Breast epithelium (tissue), 4 donors: ENCODE measurements at regions not wholly inside any gene's neighbourhood (a gene's known extent, or its start where the extent isn't known, plus 50 kb on each side); places are given as distances from the start of the nearest gene placed in this dataset.

Experiments used
- DNase-seq, 2 donors: peaks; one replicate each; pipeline ENCODE4 v3.0.0-alpha.2; 2019; ENCODE audit warnings: low spot score in 2 of 2
- H3K27ac ChIP-seq, 2 donors: fragments of 200-600 bp; sonication (generic) in 1 of 2; one replicate each; pipeline ENCODE4 v1.5.1; 2016 to 2019; ENCODE audit warnings: mild to moderate bottlenecking in 1 of 2
- H3K27me3 ChIP-seq, 2 donors: fragments of 200-600 bp; sonication (generic) in 1 of 2; one replicate each; pipeline versions ENCODE4 v1.5.1 to v1.6.0; 2017 to 2019; ENCODE audit warnings: control low read depth in 1 of 2, mild to moderate bottlenecking in 1 of 2
- H3K36me3 ChIP-seq: fragments of 200-600 bp; one replicate; pipeline ENCODE4 v1.5.1; 2019
- H3K4me1 ChIP-seq, 2 donors: fragments of 200-600 bp; sonication (generic); one replicate each; pipeline ENCODE4 v1.5.1; 2016 to 2019; ENCODE audit warnings: control low read depth in 1 of 2
- H3K4me3 ChIP-seq, 3 donors: fragments of 200-600 bp; sonication (generic); 1 replicate in 2 of 3; 2 replicates in 1 of 3; pipeline ENCODE4 v1.5.1; 2016 to 2019; ENCODE audit warnings: mild to moderate bottlenecking in 3 of 3, moderate library complexity in 2 of 3
- H3K9me3 ChIP-seq, 2 donors: fragments of 200-600 bp; sonication (generic) in 1 of 2; one replicate each; pipeline ENCODE4 v1.5.1; 2016 to 2019; ENCODE audit warnings: control low read depth in 1 of 2
- POLR2A ChIP-seq: fragments of 450-650 bp; IDR thresholded peaks from one replicate; pipeline ENCODE4 v1.6.1; 2016; ENCODE audit warnings: antibody characterized with exemption, mild to moderate bottlenecking, moderate library complexity
- POLR2AphosphoS5 ChIP-seq, 3 donors: sonication (generic); formaldehyde crosslinking; IDR thresholded peaks; one replicate each; pipeline ENCODE4 v1.6.1; 2017; ENCODE audit warnings: antibody characterized with exemption in 3 of 3
- intact Hi-C: fragments of 100-400 bp; cut with DNase I; formaldehyde crosslinking; loops from one replicate; pipeline ENCODE4 v1.15.1; 2023; ENCODE audit warnings: low total_unique reads
- TF ChIP-seq, protein P1 (sequence below), 3 donors: fragments of 450-650 bp; IDR thresholded peaks; one replicate each; pipeline ENCODE4 v1.5.1; 2016 to 2017; ENCODE audit warnings: antibody characterized with exemption in 3 of 3, mild to moderate bottlenecking in 3 of 3, moderate library complexity in 3 of 3

DNA sequence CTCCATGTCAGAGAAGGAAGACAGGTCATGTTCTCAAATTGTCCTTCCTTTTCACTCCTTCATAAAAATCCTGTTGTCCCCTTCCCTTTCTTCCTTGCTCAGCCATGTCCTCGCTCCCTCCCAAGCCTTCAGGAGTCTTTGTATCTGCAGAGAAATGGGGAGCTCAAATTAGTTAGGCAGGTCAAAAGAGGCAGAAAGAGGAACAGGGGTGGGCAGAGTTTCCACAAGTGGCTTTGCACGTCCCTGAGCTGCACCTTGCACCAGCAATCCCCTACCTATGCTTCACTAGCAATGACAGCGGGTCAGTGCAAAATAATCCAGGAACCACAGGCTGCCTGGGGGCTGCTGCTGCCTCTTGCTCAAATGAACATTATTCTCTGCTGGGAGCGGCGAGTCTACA is 152.1 kb upstream of the ITGA6 start:
- H3K27me3 ChIP-seq, result no peaks in the 10 kb centered on the region
- H3K4me3 ChIP-seq, result no peak overlapping the region
- H3K27ac ChIP-seq, result no peak overlapping the region
- DNase-seq, result no peak
- intact Hi-C loops, result no loop called here
- H3K9me3 ChIP-seq, result no peaks in the 10 kb centered on the region
- H3K4me1 ChIP-seq, result no peaks in the 10 kb centered on the region
- no peaks in the 10 kb centered on the region for H3K36me3 ChIP-seq
- TF ChIP-seq, protein P1, sequence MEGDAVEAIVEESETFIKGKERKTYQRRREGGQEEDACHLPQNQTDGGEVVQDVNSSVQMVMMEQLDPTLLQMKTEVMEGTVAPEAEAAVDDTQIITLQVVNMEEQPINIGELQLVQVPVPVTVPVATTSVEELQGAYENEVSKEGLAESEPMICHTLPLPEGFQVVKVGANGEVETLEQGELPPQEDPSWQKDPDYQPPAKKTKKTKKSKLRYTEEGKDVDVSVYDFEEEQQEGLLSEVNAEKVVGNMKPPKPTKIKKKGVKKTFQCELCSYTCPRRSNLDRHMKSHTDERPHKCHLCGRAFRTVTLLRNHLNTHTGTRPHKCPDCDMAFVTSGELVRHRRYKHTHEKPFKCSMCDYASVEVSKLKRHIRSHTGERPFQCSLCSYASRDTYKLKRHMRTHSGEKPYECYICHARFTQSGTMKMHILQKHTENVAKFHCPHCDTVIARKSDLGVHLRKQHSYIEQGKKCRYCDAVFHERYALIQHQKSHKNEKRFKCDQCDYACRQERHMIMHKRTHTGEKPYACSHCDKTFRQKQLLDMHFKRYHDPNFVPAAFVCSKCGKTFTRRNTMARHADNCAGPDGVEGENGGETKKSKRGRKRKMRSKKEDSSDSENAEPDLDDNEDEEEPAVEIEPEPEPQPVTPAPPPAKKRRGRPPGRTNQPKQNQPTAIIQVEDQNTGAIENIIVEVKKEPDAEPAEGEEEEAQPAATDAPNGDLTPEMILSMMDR (IDR thresholded peaks at IDR 0.05), result no peak
- TF ChIP-seq POLR2A (no peak), POLR2AphosphoS5 (IDR thresholded peaks at IDR 0.05) (no peak)

DNA sequence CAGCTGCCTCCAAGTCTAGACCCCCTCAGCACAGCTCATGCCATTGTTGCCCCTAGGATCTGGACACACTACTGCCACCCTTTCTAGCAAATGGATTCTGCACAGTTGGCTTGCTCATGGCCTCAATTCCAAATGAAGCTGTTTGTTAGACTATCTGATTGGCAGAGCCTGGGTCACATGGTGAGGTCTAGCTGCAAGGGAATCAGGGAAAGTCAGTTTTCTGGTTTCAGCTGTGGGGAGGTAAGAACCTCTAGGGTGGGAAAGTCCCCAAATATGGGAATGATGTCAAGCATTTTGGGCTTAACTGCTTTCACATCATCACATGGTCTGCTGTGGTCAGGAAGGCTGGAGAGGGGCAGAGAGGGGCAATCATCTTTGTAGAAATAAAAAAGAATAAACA is 150.4 kb upstream of the ITGA6 start:
- no peak for DNase-seq
- Histone ChIP-seq H3K27me3 (no peaks in the 10 kb centered on the region), H3K4me1 (no peaks in the 10 kb centered on the region), H3K36me3 (no peaks in the 10 kb centered on the region), H3K9me3 (no peaks in the 10 kb centered on the region), H3K4me3 (no peak overlapping the region), H3K27ac (no peak overlapping the region)
- TF ChIP-seq POLR2AphosphoS5 (IDR thresholded peaks at IDR 0.05) (no peak), POLR2A (no peak)
- TF ChIP-seq, protein P1 (IDR thresholded peaks at IDR 0.05), result no peak
- intact Hi-C loops, result no loop called here

DNA sequence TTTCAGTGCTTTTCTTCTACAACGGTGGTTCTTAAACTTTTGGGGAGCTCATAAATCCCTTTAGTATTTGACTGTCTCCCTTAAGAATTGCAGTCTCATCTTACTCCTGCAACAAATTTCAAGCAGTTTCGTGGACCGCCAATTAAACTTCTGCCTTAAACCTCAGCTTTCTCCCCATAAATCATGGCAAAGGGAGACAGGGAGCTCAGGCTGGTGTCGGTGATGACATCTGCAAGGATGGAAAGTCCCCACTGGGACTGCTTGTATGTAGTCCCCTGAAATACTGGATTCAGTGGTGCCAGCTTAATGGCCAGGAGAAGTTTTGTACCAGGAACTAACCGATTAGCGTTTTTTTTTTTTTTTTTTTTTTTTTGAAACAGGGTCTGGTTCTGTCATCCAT is 148.7 kb upstream of the ITGA6 start:
- Histone ChIP-seq H3K9me3 (no peaks in the 10 kb centered on the region), H3K27me3 (no peaks in the 10 kb centered on the region), H3K36me3 (no peaks in the 10 kb centered on the region), H3K27ac (no peak overlapping the region), H3K4me3 (no peak overlapping the region), H3K4me1 (no peaks in the 10 kb centered on the region)
- intact Hi-C loops, result no loop called here
- TF ChIP-seq, protein P1 (IDR thresholded peaks at IDR 0.05), result no peak
- TF ChIP-seq POLR2AphosphoS5 (IDR thresholded peaks at IDR 0.05), result no peak
- no peak for TF ChIP-seq POLR2A
- no peak for DNase-seq

DNA sequence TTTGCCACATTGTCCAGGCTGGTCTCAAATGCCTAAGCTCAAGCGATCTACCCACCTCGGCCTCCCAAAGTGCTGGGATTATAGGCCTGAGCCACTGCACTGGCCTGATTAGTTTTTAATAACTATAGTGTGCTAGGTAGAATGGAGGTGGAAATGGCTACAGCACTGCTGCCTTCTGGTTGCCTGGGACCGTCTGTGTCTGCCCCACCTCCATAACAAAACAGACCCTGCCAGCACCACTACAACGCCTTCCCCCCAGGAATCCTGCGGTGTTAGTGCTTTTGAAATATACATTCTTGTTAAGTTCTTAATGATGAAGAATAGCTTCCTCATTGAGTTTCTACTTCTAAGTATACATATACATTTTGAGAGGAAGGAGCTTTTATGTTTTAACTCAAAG is 148.2 kb upstream of the ITGA6 start:
- TF ChIP-seq POLR2AphosphoS5 (IDR thresholded peaks at IDR 0.05) (no peak), POLR2A (no peak)
- TF ChIP-seq, protein P1 (IDR thresholded peaks at IDR 0.05), result no peak
- H3K4me1 ChIP-seq, result no peaks in the 10 kb centered on the region
- H3K27ac ChIP-seq, result no peak overlapping the region
- DNase-seq, result no peak
- H3K27me3 ChIP-seq, result no peaks in the 10 kb centered on the region
- no peaks in the 10 kb centered on the region for H3K36me3 ChIP-seq
- H3K4me3 ChIP-seq, result no peak overlapping the region
- H3K9me3 ChIP-seq, result no peaks in the 10 kb centered on the region
- intact Hi-C loops, result no loop called here

DNA sequence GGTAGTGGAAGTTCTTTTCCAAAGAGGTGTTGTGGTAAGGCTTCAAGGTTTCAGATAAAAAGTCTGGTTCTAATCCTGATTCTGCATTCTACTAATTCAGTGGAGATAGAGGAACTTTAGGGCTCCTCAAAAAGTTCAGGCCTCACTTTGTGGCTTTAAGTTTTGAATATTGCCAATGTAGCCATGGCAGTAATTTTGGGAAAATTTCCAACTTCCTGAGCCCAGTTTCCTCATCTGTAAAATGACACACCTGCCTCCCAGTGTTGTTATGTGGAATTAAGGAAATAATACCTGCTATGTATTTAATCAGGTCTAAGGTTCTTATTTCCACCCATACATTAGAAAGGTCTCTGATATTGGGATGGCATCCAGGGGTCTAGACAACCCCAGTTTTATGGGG is 147.6 kb upstream of the ITGA6 start:
- H3K4me3 ChIP-seq, result no peak overlapping the region
- no peaks in the 10 kb centered on the region for H3K36me3 ChIP-seq
- DNase-seq, result no peak
- no peaks in the 10 kb centered on the region for H3K4me1 ChIP-seq
- TF ChIP-seq POLR2AphosphoS5 (IDR thresholded peaks at IDR 0.05) (no peak), POLR2A (no peak)
- TF ChIP-seq, protein P1 (IDR thresholded peaks at IDR 0.05), result no peak
- H3K27me3 ChIP-seq, result no peaks in the 10 kb centered on the region
- no peaks in the 10 kb centered on the region for H3K9me3 ChIP-seq
- H3K27ac ChIP-seq, result no peak overlapping the region
- intact Hi-C loops, result no loop called here
